GM18951 (cell line): ENCODE measurements at regions not wholly inside any gene's neighbourhood (a gene's known extent, or its start where the extent isn't known, plus 50 kb on each side); places are given as distances from the start of the nearest gene placed in this dataset.

Experiments
- POLR2A ChIP-seq: IDR thresholded peaks from 4 replicates; pipeline ENCODE4 v1.6.1; 2011; ENCODE audit warnings: mild to moderate bottlenecking; ENCODE audit not compliant: insufficient read length, insufficient read depth; ENCODE audit errors: extremely low read depth
- in situ Hi-C: fragments of 300-500 bp; cut with MboI; formaldehyde crosslinking; loops from one replicate; pipeline ENCODE4 v1.12.0; 2022; ENCODE audit warnings: low sequenced_read_pairs, mixed read lengths, inconsistent platforms; ENCODE audit not compliant: unreplicated experiment

DNA sequence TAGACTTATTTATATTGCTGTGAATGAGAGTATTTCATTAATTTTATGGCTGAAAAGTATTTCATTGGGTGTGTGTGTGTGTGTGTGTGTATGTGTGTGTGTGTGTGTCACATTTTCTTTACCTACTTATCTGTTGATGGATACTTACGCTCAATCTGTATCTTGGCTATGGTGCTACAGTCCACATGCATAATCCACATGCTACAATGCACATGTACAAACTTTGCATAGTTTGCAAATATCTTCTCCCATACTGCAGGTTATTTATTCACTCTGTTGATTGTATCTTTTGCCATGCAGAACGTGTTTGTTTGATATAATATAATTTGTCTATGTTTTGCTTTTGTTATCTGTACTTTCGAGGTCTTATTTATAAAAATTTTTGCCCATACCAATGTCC lies 167.8 kb downstream of the RAB28 start:
- in situ Hi-C loops, result no loop called here
- no peak for TF ChIP-seq POLR2A

DNA sequence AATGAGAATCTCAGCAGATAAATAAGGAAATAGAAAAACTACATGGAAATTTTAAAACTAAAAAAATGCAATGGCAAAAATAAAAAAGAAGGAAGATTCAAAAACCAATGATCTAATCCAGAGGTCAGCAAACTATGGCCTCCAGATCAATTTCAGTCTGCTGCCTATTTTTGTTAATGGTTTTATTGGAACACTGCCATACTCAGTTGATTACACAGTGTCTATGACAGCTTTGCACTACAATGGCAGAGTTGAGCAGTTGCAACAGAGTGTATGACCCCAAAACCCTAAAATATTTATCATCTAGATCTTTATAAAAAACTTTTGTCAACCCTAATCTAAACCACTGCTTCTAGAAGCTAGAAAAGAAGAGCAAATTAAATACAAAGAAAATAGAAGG lies 170.3 kb downstream of the RAB28 start:
- no peak for TF ChIP-seq POLR2A
- in situ Hi-C loops, result no loop called here

DNA sequence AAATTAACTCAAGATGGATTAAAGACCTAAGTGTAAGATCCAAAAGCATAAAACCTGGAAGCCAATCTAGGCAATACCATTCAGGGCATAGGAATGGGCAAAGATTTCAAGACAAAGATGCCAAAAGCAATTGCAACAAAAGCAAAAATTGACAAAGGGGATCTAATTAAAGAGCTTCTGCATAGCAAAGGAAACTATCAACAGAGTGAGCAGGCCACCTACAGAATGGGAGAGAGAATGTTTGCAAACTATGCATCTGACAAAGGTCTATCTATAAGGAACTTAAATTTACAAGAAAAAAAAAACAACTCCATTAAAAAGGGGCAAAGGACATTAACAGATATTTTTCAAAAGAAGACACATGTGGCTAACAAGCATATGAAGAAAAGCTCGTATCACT lies 171.9 kb downstream of the RAB28 start:
- in situ Hi-C loops, result no loop called here
- no peak for TF ChIP-seq POLR2A

DNA sequence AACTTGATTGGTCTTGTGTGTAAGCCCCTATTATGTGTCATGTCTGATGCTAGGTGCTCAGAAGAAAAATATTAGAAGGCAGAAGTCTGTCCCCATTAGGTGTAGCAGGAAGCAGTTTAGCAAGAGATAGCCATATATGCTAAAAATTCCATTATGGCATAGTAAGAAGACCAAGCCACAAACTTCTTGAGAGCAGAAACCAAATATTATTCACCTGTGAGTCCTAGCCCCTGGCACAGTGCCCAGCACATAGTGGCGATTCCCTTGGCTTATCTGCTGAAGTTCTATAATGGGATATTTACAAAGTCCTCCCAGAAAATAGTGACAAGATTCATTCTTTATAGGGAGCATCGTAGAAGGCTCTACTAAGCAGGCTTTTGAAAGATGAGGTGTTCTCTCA lies 174.4 kb downstream of the RAB28 start:
- in situ Hi-C loops, result no loop called here
- no peak for TF ChIP-seq POLR2A

DNA sequence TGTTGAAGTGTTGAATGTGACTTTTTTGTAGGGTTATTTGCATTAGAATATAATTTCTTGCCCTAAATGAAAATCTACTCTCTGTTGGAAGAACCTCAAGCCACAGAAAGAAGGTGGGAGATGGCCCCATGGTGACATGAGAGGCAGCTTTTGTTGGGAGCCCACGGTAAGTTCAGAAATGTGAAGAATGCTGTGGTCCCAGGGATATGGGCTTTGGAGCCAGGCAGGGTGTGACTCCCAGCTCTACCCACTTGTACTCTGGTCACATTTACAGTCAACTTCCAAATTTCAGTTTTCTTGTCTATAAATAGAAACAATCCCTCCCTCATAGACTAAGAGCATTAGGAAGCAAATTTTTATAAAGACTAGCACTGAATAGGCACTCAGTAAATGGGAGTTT lies 177.8 kb downstream of the RAB28 start:
- no peak for TF ChIP-seq POLR2A
- in situ Hi-C loops, result no loop called here

DNA sequence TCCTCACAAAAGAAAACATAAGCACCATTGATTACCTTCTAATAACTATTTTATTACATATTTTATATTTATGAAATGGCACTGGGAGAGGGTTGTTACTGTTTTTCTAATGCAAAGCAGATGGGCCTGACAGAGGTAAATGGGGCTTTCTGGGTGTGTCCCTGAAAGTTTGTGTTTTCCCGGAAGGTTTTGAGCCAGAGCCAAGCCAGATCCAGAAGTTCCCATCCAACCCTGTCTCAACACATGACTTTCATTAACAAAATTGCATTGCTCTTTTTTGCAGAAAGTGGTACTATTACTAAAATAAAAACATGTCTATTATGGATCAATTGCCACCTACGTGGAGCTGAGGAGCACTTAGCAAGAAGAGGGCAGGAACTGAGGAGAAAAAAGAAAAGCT lies 181.3 kb downstream of the RAB28 start:
- no peak for TF ChIP-seq POLR2A
- in situ Hi-C loops, result no loop called here

DNA sequence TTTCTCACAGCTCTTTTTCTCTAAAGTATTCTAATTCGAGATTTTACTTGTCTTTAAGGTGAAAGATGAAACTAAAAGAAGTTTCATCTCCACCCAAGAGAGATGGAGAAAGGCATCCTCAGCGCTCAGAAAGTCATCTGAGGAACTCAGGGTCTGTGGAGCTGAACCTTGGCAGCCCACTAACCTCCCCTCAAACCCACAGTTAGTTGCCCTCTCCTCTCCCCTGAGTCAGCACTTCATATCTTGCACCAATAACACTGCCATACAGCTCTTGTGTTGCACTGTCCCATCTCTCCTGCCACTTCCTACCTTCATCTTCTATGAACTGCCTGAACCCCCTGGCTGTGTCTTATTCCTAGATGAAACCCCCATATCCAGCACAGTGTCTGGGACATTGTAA lies 184.8 kb downstream of the RAB28 start:
- in situ Hi-C loops, result no loop called here

DNA sequence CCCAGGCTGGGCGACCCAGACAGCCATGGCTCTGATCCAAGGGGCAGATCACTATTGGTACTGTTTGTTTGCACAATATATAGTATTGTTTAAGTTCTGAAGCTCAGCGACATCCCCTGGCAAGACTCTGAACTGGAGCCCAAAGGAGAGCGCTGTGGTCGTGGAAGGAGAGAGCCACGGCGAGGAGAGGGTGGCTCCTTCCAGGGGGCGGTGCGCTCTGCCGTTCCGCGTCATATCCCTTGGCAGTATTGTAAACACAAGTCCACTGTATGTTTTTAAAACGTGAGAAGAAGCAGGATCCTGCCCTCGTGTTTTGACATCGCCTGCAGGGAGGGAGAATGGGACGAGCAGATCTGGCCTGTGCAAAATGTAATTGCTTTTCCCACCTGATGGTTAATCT lies 185.5 kb downstream of the RAB28 start:
- in situ Hi-C loops, result no loop called here
- TF ChIP-seq POLR2A, result no peak

More for the DNA sequence above, 184.8 kb downstream of the RAB28 start:
- TF ChIP-seq POLR2A, result no peak

DNA sequence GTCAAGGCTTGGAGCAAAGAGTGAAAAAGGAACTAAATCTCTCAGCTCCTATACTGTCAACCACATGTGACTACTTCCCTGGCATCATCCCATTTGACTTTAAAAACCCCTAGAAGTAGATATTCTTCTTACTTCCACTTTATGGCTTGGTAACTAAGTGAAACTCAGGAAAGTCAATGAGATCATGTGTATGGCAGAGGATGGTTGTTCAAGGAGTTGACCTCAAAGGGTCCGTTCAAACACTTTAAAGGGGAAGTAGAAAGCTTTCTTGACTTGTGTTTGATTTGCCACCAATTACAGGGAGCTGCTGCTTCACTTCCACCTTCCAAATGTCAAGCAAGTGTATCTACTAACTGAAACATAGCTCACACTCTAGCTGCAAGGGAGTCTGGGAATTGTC lies 187.2 kb downstream of the RAB28 start:
- TF ChIP-seq POLR2A, result no peak
- in situ Hi-C loops, result no loop called here

DNA sequence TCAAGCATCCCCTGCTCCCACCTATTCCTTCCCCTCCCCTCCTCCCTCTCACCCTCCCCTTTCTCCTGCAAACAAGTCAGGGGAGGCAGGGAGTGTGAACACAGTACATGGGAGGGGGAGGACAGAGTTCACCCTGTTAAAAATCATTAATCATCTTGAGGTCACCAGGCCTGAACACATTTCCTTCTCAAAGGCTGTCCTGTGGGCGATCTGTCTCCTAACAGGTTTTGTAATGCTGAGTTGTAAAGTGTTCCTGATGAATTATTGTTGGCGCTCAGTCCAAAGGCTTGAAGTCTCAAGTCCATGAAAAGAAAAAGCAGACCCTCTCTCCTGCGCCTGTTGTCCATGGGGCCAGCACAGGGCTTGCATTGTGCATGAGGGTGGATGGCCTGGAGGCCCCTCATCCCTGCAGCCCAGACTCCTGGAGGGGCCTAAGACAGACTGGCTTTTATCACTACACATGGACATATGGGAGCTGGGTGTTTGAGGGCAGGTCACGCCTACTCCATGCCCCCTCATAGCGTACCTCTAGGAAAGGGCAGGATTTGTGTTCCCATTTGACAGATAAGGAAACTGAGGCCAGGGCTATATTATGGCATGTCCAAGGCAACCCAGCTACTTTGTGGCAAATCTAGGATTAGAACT lies 189.1 kb downstream of the RAB28 start:
- in situ Hi-C loops, result no loop called here
- no peak for TF ChIP-seq POLR2A

DNA sequence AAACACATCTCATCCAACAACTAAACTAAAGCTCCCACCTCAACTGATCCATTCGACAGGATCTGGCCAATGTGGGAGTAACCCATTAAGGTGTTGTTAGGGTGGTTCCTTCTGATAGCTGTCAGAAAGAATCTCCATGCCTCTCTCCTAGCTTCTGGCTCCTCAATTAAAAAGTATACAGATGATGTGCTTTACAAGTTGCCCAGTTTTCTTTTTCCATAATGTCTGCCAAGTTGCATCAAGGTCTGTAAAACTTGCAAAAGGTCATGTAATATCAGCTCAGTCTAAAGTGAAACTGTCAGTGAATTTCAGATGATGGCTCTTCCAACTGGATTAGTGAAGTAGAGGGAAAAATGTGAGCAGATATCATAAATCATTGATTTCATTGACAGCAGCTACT lies 191.8 kb downstream of the RAB28 start:
- no peak for TF ChIP-seq POLR2A
- in situ Hi-C loops, result no loop called here

DNA sequence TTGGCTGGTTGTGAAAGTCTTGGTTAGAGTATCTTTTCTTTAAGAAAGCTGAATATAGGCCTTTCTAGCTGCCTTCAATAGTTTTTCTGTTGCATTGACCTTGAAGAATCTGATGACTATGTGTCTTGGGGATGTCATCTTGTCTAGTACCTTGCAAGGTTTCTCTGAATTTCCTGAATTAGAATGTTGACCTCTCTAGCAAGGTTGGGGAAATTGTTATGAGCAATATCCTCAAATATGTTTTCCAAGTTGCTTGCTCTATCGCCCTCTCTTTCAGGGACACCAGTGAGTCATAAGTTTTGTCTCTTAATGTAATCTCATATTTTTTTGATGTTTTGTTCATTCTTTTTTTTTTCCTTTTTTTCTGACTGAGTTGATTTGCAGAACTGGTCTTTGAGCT lies 194.7 kb downstream of the RAB28 start:
- no peak for TF ChIP-seq POLR2A
- in situ Hi-C loops, result no loop called here

DNA sequence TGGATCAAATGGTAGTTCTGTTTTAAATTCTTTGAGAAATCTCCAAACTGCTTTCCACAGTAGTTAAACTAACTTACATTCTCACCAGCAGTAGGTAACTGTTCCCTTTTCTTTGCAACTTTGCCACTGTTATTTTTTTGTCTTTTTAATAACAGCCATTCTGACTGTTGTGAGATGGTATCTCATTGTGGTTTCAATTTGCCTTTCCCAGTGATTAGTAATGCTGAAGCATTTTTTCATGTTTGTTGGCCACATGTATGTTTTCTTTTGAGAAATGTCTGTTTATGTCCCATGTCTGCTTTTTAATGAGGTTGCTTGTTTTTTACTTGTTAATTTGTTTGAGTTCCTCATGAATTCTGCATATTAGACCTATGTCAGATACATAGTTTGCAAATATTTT lies 198.8 kb downstream of the RAB28 start:
- in situ Hi-C loops, result no loop called here
- no peak for TF ChIP-seq POLR2A

DNA sequence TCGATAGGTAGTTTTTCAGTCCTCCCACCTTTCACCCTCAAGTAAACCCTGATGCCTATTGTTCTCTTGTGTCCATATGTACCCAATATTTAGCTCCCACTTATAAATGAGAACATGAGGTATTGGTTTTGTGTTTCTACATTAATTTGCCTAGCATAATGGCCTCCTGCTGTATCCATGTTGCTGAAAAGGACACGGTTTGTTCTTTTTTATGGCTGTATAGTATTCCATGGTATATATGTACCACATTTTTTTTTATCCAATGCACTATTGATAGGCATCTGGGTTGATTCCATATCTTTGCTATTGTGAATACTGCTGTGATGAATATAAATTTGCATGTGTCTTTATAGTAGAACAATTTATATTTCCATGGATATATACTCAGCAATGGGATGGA lies 199.2 kb downstream of the RAB28 start:
- in situ Hi-C loops, result no loop called here
- TF ChIP-seq POLR2A, result no peak

DNA sequence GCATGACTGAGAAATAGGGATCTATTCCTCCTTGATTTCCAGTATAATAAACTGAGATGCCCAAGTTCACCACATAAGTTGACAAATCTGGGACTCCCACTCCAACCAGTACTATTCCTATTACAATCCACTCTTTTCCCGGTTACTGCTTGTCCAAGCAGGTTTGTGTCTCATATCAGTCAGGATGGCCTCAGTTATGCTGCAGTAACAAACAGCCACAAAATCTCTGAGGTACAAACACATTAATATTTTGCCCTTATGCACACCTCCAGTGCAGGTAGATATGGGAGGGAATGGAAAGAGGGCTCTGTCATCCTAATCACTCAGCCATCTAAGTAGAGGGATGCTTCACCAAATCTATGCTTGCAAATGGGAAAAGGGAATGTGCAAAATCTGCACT lies 207.8 kb downstream of the RAB28 start:
- no peak for TF ChIP-seq POLR2A
- in situ Hi-C loops, result no loop called here

DNA sequence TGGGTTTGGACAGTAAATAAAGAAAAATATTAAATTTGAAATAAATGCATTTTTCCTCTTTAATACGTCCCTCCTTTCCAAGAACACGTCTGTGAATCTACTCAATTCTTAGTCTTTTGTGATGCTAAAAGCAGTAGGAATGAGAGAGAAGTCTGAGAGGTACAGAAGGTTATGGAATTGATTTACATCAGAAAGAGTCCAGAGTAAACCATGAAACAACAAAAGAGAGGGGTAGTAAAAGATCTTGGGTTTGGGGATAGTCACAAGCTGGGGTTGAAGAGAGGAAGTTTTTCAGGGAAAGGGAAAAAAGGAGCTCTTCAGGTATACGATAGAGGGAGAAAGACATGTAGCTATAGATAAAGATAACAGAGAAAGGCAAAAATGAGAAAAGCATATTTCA lies 215.4 kb downstream of the RAB28 start:
- in situ Hi-C loops, result no loop called here
- TF ChIP-seq POLR2A, result no peak

DNA sequence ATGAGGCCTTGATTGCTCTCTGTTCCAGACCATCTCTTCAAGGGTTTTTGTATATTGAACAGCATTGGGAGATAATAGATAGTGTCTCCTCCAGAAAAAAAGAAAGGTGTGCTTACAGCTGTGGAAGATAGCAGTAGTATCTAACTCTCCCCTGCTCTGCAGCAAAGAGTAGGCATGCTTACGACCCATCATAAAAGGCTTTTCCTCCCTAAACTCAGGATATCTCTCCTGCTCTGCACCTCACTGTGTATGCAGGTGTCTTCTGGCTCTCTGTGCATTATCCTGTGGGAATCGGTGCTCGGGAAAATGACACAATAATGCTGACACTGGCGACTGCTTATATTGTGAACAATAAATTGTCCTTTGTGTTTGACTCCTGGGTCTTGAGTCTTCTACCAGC lies 216.0 kb downstream of the RAB28 start:
- in situ Hi-C loops, result no loop called here
- no peak for TF ChIP-seq POLR2A
